ENCODE measurements at regions not wholly inside any gene's neighbourhood (a gene's known extent, or its start where the extent isn't known, plus 50 kb on each side); places are given as distances from the start of the nearest gene placed in this dataset.

DNA sequence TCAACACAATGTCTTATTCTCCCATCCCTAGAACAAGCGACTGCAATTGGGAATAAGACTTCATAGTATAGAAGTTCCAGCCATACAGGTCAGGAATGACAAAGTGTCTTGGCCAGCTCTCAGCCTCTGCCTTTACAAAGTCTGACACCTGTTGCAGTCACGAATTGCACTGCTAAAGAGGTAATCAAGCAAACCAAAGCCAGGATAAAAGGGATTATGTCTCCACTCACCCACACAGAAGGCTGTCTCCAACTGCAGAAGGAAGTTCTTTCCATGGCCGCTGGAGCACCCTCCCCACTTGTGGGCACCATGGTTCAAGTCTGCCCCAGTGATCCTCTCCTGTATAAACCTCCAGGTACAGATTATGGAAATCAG, 114.8 kb upstream of the PKDCC start:
- no peak for DNase-seq (ENCODE audit: low read depth in 2 of 2)

DNA sequence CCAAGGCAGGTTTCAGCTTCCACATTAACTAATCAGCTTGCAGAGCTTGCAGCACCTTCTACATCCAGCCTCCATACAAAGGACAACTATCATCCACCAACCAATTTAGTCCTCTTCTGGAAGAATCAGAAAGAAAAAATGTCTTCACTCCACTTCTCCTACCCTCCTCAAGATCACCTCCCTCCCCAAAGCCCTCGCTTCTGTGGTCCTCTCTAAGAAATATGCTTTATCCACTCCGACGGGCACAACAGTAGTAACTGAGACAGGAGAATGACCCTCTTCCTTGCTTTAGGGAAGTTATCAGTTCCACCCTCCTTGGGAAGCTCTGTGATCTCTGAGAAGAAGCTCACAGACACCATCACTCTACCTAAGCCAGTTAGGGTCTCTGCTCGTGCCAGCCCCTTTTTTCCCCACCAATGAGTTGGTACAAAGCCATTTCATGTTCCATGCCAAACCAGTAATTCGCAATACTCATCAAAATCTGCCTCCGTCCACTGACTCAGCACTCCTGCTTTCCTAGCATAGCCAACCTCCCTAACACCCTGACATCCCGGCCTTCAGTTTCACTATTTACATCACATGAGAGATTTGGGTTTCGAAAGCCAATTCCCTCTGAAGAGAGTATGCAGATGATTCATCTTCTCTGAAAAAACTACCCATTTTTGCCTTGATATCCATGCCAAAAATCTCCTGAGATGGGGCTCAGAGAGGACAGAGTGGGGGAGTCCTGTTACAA, 114.1 kb upstream of the PKDCC start:
- no peak for DNase-seq (ENCODE audit: low read depth in 2 of 2)

DNA sequence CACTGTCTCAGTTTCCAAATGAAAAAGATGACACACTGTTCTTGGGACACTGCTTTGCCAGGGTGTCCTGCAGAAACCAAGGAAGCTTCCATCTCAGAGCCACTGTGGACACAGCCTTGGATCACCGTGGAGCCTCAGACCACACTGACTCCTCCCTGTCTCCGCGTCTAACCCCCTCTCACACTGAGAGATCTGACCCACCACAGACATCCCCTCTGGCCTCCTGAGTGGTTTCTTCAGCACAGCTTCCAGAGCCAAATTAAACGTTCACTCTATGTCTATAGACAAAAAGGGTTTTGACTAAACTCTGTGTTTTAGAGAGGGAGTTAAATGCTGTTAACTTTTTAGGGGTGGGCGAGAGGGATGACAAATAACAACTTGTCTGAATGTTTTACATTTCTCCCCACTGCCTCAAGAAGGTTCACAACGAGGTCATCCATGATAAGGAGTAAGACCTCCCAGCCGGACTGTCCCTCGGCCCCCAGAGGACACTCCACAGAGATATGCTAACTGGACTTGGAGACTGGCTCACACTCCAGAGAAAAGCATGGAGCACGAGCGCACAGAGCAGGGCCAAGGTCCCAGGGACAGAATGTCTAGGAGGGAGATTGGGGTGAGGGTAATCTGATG, 113.4 kb upstream of the PKDCC start:
- DNase-seq (ENCODE audit: low read depth in 2 of 2): no peak

DNA sequence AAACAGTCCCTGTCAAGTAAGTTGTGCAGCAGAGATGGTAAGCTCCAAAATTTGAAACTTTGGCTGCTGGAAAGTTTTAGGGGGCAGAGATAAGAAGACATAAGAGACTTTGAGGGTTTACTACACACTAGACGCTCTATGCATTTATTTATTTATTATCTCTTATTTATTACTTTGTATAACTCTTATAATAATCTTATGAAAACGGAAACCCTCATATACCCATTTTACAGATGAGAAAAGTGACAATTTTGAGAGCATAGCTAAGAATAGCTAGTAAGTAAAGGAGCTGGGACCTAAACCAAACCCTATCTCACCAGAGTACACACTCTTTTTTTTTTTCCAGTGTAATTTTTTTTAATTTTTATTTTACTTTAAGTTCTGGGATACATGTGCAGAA, 112.8 kb upstream of the PKDCC start:
- DNase-seq (ENCODE audit: low read depth in 2 of 2): no peak

DNA sequence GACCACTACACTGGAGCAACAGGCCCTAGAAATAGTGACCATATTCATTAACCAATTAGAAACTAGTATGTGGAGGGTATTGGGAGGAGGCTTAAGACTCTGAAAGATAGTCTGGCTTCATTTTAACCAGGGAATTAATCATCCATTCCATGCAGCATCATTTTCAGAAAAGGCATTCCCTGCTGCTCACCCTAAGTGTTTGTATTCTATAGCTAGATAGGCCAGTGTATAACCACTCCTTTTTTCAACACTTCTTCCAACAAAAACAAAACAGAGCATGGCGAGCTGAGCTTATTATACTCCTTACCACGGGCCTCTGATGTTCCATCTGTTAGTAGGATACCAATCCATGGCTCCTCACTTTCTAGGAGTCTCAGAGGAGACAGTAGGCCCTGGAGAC, 112.0 kb upstream of the PKDCC start:
- no peak for DNase-seq (ENCODE audit: low read depth in 2 of 2)

DNA sequence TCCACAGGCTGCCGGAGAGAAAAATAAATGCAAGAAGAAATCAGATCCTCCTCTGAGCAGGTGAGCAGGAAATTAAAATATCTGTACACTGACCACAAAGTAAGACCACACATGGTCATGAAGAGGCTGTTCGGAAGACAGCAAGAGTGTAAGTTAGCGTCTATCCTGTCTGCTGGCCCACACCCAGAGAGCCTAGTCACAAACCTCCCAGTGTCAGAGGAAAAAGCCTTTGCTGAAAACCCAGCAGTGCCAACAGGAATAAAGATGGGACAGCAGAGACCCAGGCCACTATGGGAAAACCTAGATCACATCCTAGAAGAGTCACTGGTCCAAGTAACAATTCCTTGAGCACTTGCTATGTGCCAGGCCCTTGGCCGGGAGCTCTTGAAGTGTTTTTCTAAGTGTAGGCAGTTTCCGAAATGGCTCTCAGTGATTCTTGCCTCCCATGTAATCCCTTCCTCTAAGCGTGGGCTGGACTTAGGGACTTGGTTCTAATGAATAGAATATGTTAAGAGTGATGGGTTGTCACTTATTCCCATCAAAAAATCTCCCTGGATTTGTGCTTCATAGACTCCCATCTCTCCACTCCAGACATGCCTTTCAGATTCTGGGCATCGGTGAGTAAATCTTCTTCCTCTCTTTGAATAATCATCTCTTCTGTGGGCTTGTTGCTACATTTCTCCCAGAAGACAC, 110.9 kb upstream of the PKDCC start:
- DNase-seq (ENCODE audit: low read depth in 2 of 2): no peak

DNA sequence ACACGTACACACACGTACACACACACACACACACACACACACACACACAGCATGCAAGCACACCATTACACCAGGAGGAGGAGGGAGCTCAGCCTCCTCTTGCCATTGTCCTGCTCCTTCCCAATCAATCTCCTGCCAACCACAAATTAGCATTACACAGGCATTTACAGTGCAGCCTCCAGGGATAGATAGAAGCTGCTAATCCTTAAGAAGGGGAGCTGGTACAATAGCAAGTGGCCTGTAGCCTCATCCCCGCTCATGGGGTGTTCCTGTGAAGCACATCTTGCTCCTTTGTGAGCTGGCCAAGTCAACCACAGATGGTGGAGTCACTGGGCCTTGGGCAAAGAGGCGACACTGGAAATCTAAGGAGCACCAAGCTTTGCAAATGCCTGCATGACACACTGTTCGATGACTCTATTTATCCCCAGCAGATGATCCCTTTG, 110.3 kb upstream of the PKDCC start:
- DNase-seq (ENCODE audit: low read depth in 2 of 2): no peak

DNA sequence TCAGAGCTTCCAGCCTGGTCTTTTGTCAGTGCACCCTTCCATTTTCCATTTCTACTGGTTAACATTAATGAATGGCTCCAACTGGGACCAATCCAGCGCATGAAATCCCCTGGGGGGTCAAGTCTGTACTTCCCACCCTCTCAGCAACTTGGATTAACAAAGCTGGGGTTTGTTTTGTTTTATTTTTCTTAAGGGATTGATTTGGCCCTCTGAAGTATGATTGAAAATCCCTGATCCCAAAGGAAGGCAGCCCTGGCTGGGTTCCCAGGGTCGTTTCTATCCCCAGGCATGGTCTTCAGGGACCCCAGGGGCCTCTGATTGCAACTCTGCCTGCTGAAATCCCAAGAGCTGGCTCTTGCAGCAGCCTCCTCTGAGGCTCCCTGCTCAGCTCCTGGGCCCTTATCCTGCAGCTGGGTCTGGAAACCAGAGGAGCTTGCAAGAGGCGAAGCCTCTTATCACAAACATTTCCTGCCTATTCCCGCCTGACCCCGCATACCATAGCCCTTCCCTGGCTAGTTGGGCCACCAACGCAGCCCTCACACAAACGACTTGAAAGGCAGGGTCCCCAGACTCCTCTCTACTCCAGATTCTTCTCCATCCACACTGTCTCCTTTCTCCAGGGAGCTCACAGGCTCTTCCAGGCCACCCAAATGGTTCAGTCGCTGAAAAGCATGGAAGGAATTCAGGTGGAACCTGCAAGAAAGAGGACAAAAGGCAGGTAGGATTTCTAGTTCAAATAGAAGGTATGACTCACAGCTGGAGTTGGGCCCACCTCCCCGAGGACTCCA, 109.7 kb upstream of the PKDCC start:
- DNase-seq (ENCODE audit: low read depth in 2 of 2): no peak

DNA sequence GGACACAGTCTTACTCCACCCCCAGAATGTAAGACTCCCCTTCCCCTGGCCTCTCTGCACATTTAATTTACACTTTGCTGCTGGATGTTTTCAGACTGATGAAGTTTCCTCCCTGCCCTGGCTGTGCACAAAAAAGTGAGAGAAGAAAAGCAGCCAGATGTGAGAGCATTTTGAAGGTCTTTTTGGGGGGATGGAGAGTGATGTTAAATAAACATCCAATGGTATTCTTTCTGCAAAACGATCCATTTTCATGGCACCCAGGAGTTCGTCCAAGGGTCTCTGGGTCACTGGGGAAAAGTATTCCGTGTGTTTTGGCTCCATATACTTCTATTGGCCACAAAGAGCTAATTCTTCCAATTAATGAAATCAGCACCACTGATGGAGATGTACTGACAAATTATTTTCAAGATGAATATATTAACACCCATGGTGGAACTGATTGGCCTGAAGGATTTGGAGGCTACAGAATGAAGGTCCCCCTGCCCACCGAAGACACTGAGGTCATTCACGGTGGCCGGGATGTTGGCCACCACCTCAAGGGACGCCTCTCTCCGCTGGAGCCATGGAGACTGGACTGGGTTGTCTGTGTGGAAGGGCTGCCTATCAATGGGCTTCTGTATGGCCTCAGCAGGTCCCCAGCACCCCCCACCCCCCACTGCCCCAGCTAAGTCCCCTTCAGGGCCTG, 107.6 kb upstream of the PKDCC start:
- DNase-seq (ENCODE audit: low read depth in 2 of 2): no peak

DNA sequence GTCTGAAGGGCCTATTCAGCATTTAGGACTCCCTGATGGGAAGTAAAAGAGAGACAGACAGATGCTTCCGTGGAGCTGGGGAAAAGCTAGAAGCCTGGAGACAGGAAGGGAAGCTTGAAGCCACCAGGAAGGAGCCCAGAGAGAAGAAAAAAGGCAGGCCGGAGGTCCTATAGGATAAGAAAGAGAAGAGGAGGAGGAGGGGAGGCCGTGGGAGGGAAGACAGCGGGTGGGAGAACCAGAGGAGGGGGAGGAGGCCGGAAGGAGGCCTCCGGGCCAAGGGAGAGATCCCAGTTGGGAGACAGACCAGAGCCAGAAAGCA, 107.1 kb upstream of the PKDCC start:
- DNase-seq (ENCODE audit: low read depth in 2 of 2): no peak

DNA sequence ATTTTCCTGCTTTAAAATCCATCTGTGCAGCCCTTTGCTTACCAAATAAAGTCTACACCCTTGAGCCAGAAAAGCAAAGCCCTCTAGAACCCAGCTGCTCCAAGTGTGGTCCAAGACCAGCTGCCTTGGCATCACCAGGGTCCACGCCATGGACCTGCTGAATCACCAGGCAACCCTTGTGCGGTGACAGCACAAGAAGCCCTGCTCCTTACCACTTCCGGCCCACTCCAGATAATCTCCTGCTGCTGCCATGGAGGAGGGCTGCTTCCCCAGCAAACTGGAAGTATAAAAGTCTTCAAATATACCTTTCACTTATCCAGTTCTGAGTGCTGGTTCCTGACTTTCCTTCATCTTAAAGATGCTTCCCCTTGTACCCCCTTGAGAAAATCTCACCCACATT, 106.0 kb upstream of the PKDCC start:
- no peak for DNase-seq (ENCODE audit: low read depth in 2 of 2)

DNA sequence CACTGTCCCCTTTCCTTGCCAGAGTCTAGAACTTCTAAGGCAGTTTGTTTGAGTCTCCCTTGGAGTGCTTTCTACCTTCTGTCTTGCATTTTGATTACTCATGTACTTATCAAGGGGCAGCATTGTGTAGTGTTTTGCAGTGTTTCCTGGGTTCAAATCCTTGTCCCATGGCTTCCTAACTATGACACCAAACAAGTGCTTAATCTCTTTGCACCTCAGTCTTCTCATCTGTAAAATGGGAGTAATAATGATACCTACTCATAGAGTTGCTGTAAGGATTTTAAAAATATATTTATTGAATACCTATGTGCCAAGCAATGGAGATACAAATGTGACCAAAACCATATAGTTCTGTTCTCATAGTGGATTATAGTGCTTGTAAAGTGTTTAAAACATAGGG, 105.5 kb upstream of the PKDCC start:
- DNase-seq (ENCODE audit: low read depth in 2 of 2): no peak

DNA sequence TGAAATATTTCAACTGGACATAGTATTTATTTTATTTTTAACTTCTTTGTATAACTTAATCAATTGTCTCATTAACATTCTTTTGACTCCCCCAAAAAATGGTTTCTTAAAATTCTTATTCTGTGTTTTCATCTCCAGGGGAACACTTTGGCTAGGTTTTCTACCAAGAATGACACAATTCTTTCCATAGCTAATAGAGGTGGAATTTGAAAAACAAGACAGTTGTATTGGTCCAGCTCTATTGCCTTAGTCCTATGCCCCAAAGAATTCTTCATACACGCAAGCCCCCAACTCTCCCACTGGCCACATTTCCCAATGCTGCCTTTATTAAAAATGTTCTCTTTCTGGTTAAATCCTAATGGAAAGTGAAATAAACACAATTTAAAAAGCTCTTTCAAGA, 104.7 kb upstream of the PKDCC start:
- DNase-seq (ENCODE audit: low read depth in 2 of 2): no peak

DNA sequence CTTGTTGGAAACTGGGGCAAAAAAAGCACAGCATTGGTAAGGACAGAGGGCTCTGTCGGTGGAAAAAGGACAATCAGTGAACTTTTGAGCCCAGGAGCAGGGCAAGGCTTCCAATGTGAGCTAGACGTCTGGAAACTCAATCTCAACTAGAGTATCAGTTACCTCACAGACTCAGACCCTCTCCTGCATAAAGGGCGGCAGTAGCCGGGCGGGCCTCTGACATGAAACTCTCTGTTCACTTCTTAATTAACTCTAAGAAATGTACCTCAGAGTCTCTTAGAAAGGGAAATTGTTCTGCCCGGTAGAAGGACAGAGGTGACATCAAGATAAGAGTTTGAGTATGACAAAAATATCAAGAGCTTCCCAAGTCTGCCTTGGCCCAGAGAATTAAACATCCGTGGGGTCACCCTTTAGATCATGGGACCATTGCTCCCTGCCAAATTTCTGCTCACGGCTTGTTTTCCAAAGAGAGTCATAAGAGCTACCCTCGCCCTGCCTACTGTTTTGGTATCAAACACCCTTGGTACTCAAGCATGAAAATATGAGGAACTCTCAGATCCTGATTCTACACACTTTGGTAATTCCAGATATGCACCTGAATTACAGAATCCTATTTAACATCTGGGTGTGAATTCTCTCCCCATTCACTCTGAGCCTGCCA, 103.5 kb upstream of the PKDCC start:
- DNase-seq (ENCODE audit: low read depth in 2 of 2): no peak

DNA sequence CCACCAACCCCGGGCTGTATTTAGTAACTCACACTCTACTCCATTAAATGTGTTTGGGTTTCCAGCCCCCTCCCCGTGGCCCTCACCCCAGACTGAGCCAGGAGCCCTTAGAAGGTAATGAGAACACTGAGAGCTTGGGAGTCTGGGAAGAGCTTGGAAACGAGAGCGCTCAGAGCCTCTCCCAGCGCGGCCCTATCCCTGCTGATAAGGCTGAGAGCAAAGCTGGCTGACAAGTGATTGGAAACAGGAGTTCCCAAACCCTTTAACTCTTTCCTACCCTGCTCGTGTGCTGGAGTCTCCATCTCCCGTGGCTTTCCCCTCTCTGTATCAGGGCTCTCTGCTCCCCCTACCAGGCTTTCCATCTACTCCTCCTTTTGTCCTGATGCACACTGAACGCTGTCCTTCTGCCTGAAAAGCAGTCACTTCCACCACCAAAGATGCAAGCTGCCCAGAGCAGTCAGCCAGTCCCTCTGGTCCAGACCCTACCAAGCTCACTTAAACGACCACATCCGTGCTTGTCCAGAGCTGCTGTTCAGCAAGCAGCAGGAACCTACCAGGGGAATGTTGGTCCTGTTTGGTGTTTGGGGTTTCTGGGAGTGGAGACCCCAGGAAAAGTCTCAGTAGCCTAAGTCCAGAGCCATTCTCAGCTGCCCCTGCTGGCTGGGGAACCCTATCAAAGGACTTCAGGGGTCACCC, 100.0 kb upstream of the PKDCC start:
- DNase-seq (ENCODE audit: low read depth in 2 of 2): no peak

DNA sequence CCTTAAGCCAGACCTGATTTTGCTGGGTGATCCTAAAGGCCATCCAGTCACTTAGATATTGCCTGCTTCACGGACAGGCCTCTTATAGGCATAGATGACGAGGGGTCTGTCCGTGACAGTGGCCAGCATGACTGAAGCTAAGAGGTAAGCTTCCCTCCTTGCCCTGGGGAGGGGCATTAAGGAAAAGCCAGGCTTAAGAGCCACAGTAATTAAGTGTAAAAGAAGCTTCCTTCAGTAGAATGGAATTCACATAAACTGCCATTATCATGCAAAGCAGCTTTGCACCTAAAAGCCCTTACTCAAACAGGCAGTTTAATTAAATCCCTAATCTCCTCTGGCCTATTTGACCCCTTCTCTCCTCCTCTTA, 99.4 kb upstream of the PKDCC start:
- DNase-seq (ENCODE audit: low read depth in 2 of 2): no peak

DNA sequence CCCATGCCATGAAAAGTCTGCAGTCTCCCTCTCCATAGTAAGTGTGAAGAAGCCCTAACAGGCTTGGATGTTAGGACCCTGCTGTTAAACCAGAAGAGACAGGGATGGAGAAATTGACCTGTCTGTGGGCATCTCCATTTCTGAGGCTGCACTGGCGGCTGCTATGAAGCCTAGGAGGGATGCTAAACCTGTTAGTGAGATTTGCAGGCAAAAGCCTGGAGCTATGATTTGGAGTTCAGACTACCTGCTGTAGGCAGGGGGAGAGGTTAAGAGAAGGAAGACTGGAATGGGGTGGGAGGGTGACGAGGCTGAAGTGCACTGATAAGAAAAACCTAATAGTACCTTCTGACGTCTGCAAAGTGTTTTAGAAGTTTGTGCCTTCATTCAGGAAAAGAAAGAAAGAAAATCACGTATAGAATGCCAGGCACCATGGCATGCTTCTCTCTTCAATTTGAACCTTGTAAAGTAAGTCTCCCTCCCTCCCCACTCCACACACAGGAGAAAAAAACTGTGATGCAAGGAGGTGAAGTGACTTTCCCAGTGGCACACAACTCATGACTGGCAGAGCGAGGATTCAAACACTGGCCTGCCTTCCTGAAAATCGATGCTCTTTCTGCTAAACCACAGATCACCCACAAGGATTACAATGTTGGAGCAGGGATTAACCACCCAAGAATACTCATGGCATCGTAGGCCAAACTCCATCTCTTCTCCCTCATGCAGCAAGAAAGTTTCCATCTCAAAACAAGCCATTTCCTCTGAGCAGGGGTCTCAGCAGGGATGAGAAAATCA, 98.5 kb upstream of the PKDCC start:
- DNase-seq (ENCODE audit: low read depth in 2 of 2): no peak

DNA sequence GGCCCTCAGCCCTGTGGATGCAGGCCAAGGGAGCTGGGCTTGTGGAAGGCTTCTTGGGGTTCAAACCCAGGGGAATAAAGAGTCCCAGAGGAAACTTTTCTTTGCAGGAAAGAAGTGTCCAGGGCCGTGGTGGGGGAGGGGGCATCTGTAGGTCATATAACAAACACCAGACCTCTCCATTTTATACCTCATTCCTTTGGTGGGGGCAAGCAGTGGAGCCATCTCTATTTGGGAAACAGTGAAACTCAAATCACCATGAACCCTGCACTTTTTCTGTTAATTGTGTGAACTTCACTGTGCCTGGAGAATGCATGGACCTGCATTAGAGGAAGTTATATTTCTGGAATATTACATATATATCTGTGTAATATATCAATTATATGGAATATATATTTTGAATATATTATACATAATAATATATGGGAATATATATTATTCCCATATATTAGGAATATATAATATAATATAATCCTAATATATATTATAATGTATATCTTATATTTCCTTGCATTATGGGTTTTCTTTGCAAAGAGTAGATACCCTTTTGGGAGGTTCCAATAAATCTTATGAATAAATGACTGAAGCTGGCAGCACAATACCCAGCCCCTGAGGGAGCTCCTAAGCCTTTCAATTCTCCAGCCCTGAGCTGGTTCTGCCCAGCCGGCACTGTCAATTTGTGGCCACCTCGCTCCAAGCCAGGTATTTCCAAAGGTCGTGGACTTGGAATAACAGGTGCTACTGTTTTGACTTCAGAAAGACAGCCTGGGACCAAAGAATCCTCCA, 97.7 kb upstream of the PKDCC start:
- no peak for DNase-seq (ENCODE audit: low read depth in 2 of 2)

DNA sequence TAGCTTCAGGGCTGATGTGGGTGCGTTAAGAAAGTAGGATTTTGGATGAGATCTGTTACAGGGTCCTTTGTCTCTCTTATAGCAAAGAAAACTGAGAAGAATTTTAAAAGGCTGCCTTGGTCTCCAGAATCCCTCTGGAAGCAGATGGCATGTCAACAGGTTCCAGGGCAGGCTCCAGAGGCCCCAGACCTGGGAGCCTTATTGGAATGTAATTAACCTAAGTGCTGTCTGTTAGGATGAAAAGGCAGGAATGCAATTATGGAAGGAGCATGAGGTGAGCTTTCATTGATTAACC, 97.2 kb upstream of the PKDCC start:
- no peak for DNase-seq (ENCODE audit: low read depth in 2 of 2)
